ENCODE measurements at regions not wholly inside any gene's neighbourhood (a gene's known extent, or its start where the extent isn't known, plus 50 kb on each side); places are given as distances from the start of the nearest gene placed in this dataset.

GRCh38 chr15:62552444-62552843 is 387.4 kb upstream of the C2CD4B start:
- no peak for TF ChIP-seq CTCF (IDR thresholded peaks at IDR 0.05; ENCODE audit: low read length)
- no peak for TF ChIP-seq EZH2 (optimal IDR thresholded peaks at IDR 0.05; ENCODE audit: low read depth, low read length)

Data from MM.1S (cell line).